Astrocyte of the cerebellum (primary cell): ENCODE measurements at regions not wholly inside any gene's neighbourhood (a gene's known extent, or its start where the extent isn't known, plus 50 kb on each side); places are given as distances from the start of the nearest gene placed in this dataset.

ENCODE experiments used
- DNase-seq: peaks from one replicate; pipeline ENCODE4 v3.0.0-alpha.2; 2011; ENCODE audit warnings: low read depth
- H3K4me3 ChIP-seq: 2 replicates; pipeline ENCODE4 v1.5.1; 2011; ENCODE audit warnings: mild to moderate bottlenecking, low read depth, low read length, moderate library complexity
- CTCF ChIP-seq: IDR thresholded peaks from 2 replicates; pipeline ENCODE4 v1.5.1; 2012; ENCODE audit warnings: low read length, low read depth, moderate library complexity, mild to moderate bottlenecking; ENCODE audit errors: missing control alignments
- in situ Hi-C: cut with HindIII; loops from 2 replicates; pipeline ENCODE4 v1.10.0; 2017; ENCODE audit warnings: low sequenced_read_pairs

GRCh38 chr11:38460896-38461295 is 1862.9 kb upstream of the RAG2 start:
- peak; percentile 96 for DNase-seq
- no peak overlapping the region for H3K4me3 ChIP-seq
- TF ChIP-seq CTCF: no peak
- in situ Hi-C loops: no loop called here

DNA sequence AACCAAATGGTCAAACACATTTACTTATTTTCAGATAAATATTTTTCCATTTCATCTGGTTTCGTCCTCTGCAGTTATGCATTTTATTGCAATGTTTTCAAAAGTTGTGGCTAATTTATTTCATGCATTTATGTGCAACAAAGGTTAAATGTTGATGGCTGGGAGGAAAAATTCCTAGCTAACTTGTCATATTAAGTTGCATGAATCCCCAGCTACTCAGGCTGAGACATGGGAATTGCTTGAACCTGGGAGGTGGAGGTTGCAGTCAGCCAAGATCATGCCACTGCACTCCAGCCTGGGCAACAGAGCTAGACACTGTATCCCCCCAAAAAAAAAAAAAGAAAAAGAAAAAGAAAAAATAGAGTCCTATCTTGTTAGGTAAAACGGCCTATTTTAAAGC is 1862.4 kb upstream of the RAG2 start:
- peak; percentile 57 for DNase-seq
- in situ Hi-C loops: no loop called here
- no peak for TF ChIP-seq CTCF
- H3K4me3 ChIP-seq: no peak overlapping the region

DNA sequence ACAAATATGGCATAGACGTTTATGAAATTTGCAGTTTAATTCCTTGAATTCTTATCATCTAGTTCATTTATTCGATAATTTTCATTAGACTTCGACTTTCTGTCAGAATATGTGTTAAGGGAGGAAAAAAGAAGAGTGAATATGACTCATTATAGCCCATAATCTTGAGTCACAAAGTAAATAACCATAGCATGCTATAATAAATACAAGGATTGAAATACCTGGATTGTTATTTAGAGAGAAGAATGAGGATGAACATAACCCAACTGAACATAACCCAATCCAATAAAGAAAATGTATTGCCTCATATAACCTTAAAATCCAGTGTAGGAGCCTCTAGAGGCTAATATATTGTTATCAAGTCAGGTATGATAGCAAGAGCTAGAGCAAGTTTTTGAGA is 1858.3 kb upstream of the RAG2 start:
- no peak overlapping the region for H3K4me3 ChIP-seq
- in situ Hi-C loops: no loop called here
- TF ChIP-seq CTCF: no peak
- DNase-seq: no peak

GRCh38 chr11:38448284-38448683 is 1850.2 kb upstream of the RAG2 start:
- H3K4me3 ChIP-seq: no peak overlapping the region
- no peak for DNase-seq
- TF ChIP-seq CTCF: no peak
- in situ Hi-C loops: no loop called here

GRCh38 chr11:38446336-38446735 is 1848.3 kb upstream of the RAG2 start:
- no peak for TF ChIP-seq CTCF
- DNase-seq: peak; percentile 13
- no peak overlapping the region for H3K4me3 ChIP-seq
- in situ Hi-C loops: no loop called here

DNA sequence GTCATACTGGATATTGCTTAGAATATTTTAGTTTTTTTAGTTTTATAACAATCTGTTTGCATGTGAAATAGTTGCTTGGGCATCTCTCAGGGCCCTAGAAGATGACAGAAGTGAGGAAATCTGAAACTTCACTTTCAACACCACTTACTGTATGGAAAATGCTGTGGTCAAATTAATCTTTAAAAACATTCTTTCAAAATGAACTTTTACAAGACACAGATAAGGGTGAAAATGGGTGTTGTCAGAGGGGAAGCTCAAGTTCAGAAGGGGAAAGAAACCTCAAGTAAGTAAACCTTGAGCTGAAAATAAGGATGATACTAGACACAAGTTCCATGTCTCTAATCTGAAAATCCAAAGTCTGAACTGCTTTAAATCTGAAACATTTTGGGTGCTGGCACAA is 1840.1 kb upstream of the RAG2 start:
- no peak overlapping the region for H3K4me3 ChIP-seq
- in situ Hi-C loops: no loop called here
- no peak for DNase-seq
- no peak for TF ChIP-seq CTCF

DNA sequence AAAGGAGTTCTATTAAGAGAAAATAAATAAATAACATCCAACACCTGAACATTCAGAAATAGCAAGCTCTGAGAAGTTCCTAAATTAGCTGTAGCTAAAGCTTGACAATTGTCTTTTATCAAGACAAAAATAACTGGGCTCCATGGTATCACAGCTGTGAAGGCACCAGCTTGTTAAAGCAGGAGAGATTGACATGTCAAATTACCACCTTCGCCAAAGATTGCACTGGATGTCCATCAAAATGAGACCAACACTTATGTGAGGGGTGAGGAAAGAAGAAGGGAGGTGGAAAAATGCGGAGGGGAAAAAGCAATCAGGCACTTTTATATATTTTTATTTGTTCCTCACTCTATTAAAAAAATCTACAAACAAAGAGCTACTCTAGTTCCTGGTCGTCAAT is 1827.5 kb upstream of the RAG2 start:
- no peak for DNase-seq
- in situ Hi-C loops: no loop called here
- no peak for TF ChIP-seq CTCF
- H3K4me3 ChIP-seq: no peak overlapping the region
